Activated T-cell treated with anti-CD3 and anti-CD28 coated beads for 48 hours (primary cell): ENCODE measurements at regions not wholly inside any gene's neighbourhood (a gene's known extent, or its start where the extent isn't known, plus 50 kb on each side); places are given as distances from the start of the nearest gene placed in this dataset.

Experiments used
- DNase-seq: peaks from one replicate; pipeline ENCODE4 v3.0.0-alpha.2; 2020; ENCODE audit warnings: low read depth

- no peak for DNase-seq
Measured at GRCh38 chr14:101109981-101110728, 206.6 kb upstream of the RTL1 start.

GRCh38 chr14:101110729-101111619, 207.5 kb upstream of the RTL1 start:
- no peak for DNase-seq

GRCh38 chr14:101111620-101112290, 208.2 kb upstream of the RTL1 start:
- no peak for DNase-seq

- no peak for DNase-seq
Measured at GRCh38 chr14:101112351-101113107, 209.0 kb upstream of the RTL1 start.

- DNase-seq: no peak
Measured at GRCh38 chr14:101113108-101113612, 209.6 kb upstream of the RTL1 start.

GRCh38 chr14:101113835-101114725, 210.6 kb upstream of the RTL1 start:
- DNase-seq: no peak

- no peak for DNase-seq
Measured at GRCh38 chr14:101114726-101115515, 211.4 kb upstream of the RTL1 start.

GRCh38 chr14:101115652-101116051, 212.1 kb upstream of the RTL1 start:
- no peak for DNase-seq

- no peak for DNase-seq
Measured at GRCh38 chr14:101116065-101116464, 212.5 kb upstream of the RTL1 start.

- DNase-seq: no peak
Measured at GRCh38 chr14:101116486-101117130, 213.1 kb upstream of the RTL1 start.

- DNase-seq: no peak
Measured at GRCh38 chr14:101117543-101117942, 214.0 kb upstream of the RTL1 start.

- DNase-seq: no peak
Measured at GRCh38 chr14:101118233-101118632, 214.7 kb upstream of the RTL1 start.

GRCh38 chr14:101118746-101119591, 215.4 kb upstream of the RTL1 start:
- DNase-seq: no peak

- DNase-seq: no peak
Measured at GRCh38 chr14:101119830-101120571, 216.5 kb upstream of the RTL1 start.

- DNase-seq: no peak
Measured at GRCh38 chr14:101120641-101121507, 217.4 kb upstream of the RTL1 start.

GRCh38 chr14:101121508-101122139, 218.1 kb upstream of the RTL1 start:
- DNase-seq: no peak
